ENCODE measurements at regions not wholly inside any gene's neighbourhood (a gene's known extent, or its start where the extent isn't known, plus 50 kb on each side); places are given as distances from the start of the nearest gene placed in this dataset.

- no peak for DNase-seq
These were observed 217.6 kb downstream of the LYPLAL1 start for GRCh38 chr1:219391297-219391696.

- DNase-seq = no peak
These were observed 213.5 kb downstream of the LYPLAL1 start for GRCh38 chr1:219387211-219387610.

- DNase-seq = peak; percentile 75
These were observed 212.2 kb downstream of the LYPLAL1 start for GRCh38 chr1:219385787-219386427.

DNA sequence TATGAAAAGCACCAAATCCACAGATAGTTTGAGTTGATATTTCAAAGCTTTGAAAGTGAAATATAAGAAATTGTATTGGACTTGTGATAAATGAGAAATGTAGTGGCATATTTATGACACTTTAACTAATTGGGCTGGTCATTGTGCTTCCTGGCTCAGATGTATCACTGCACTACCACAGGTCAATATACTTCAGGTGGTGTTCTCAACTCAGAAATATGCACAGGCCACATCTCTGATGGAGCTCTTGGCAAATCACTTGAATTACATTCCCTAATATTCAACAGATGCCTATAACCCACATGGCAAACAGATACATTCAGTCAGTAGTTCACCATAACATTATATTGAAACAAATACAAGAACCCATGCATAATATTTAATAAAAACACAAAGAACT, 209.6 kb downstream of the LYPLAL1 start:
- no peak for DNase-seq

GRCh38 chr1:219381396-219381795, 207.7 kb downstream of the LYPLAL1 start:
- no peak for DNase-seq

DNA sequence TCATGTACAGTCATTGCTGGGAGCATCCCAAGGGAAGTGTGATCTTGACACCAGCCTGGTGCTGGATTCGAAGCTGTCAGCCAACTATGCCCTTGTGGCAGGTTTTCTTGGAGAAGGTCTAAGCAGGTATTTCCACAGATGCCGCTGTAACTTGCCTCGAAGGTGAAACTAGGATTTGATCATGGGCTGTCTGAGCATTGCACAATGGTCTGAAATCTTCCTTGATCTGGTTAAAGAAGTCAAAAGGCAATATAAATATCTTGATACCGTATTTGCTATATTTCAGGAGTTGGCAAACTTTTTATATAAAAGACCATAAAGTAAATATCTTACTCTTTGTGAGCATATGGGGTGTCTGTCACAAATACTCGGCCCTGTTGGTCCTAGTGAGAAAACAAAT, 206.8 kb downstream of the LYPLAL1 start:
- DNase-seq = no peak

GRCh38 chr1:219379691-219380090, 206.0 kb downstream of the LYPLAL1 start:
- no peak for DNase-seq

DNA sequence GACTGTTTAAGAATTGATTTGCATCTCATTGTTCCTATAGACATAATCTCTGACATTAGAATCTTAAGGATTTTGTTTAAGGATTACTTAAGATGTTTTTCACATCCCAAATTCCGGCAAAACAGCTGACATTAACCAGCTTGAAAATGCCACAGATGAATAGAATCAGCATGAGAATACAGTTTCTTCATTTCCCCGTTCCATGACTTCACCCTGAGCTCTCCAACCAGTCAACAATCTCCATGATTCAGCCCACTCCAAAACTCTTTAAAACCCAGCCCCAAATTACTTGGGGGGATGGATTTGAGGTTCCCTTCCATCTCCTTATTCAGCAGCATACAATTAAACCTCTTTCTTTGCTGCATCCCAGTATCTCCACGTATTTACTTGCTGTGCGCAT, 201.0 kb downstream of the LYPLAL1 start:
- DNase-seq = no peak

GRCh38 chr1:219374046-219374566, 200.4 kb downstream of the LYPLAL1 start:
- no peak for DNase-seq

GRCh38 chr1:219373616-219373935, 199.9 kb downstream of the LYPLAL1 start:
- DNase-seq = no peak

DNA sequence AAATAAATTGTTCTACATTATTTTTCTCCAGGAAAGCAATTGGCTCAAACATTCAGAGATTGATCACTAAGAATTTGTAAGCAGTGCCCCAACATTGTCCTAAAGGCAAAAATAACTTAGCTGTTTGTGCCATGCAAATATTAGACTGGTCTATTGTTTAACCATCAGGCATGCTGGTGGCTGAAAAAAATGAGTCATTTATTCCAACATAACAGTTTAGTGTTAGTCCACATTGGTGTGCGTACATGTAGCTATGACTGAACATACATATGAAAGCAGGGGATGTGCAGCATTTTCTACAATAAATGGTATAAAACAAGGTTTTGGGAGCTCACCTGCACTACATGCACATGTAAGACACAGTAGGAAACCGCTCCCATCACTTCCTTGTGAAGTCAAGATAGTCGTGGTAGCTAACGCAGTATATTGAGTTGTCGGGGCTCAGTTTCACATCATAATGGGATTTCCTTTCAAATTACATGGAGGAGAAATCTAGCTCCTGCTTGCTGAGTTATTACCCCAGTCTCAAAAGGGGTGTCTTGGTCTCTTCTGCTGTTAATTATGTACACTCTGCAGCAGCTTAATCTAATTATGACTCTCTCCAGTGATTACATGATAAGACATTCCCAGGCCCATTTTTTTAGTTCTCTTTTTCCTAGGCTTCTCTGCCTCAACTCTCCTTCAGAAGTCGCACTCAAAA, 199.4 kb downstream of the LYPLAL1 start:
- DNase-seq = no peak

GRCh38 chr1:219371471-219371870, 197.8 kb downstream of the LYPLAL1 start:
- no peak for DNase-seq

DNA sequence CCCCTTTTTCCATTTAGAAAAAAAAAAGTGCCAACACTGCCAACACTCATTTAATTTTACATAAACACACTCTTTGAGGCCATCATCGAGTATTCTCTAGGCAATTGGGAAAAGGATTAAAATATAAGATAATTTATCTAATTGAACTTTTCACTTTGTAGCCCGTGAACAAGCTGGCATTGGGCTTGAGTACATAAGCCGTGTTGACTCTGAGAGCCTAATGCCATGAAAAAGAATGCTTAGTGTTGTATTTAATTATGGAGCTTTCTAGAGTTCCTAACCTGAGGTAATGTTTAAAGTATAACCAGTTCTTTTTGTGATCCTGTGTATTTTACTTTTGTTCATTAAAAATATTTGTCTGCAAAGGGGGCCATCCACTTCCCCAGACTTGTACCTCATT, 193.8 kb downstream of the LYPLAL1 start:
- DNase-seq = no peak

GRCh38 chr1:219365451-219365850, 191.8 kb downstream of the LYPLAL1 start:
- DNase-seq = no peak

- DNase-seq = no peak
These were observed 189.0 kb downstream of the LYPLAL1 start for GRCh38 chr1:219362702-219363101.

GRCh38 chr1:219359126-219359525, 185.4 kb downstream of the LYPLAL1 start:
- DNase-seq = no peak

DNA sequence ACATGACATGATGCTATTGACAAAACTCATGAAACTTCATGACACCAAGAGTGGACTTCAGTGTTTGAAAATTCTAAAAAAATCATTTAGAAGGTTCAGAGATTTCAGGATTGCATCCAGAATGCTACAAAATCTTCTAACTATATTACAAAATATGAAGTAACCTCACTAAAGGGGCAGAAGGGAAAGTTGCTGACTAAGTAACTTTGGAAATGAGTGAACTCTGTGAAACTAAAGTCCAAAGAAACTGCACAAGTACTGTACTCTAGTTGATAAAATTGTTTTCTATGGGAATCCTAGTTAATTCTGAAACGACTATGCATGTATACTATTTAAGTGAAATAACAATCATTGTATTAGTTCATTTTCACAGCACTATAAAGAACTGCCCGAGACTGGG, 184.4 kb downstream of the LYPLAL1 start:
- no peak for DNase-seq

DNA sequence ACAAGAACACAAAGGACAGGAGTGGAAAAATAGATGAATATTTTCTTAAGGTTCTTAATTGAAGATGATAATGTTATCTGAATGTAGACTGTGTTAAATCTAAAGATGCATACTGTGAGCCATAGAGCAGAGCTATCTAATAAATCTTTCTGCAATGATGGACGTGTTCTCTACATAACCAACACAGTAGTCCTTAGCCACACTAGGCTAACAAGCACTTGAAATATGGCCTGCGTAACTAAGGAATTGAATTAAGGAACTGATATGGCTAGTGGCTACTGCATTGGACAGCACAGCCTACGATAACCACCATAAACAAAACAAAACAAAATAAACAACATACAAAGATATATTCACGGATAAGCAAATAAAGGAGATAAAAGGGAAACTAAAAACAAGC, 181.3 kb downstream of the LYPLAL1 start:
- no peak for DNase-seq

DNA sequence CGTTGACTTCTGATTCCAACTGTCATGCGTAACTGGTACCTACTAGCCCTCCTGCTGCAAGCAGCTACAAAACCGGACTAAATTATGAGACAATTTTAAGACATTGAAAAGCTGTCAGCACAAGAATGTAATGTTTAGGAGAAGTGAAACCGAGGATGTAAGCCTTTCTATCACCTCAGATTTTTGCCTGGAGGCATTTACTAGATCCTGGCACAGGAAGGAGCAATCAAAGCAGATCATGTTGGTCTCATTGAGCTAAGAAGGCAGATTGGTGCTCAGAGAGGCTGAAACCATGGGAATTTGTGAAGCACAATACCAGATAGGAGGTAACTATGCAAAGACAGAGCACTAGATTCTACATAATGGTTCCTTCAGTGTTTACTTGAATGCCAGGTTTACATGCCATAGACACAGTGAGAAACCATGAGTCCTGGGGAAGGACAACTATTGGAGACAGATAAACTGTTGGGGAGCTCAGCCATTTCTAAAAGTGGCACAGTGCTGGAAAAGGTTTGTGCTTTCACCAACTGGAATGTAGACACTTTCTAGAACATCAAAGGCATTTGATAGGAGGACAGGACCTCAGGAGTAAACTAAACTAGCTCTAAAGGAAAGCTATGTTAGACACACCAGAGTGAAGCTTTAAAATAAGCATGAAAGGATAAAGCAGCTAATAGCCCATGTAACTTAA, 179.4 kb downstream of the LYPLAL1 start:
- no peak for DNase-seq

- no peak for DNase-seq
These were observed 176.7 kb downstream of the LYPLAL1 start for GRCh38 chr1:219350172-219350931.

- DNase-seq = no peak
These were observed 174.3 kb downstream of the LYPLAL1 start for GRCh38 chr1:219347921-219348391.

GRCh38 chr1:219347376-219347775, 173.7 kb downstream of the LYPLAL1 start:
- DNase-seq = no peak

- DNase-seq = no peak
These were observed 172.3 kb downstream of the LYPLAL1 start for GRCh38 chr1:219345953-219346352.

Measured in islet precursor cell (in vitro differentiated cells).